Inflammatory macrophage treated with lipopolysaccharide for 4 hours (primary cell): ENCODE measurements at regions not wholly inside any gene's neighbourhood (a gene's known extent, or its start where the extent isn't known, plus 50 kb on each side); places are given as distances from the start of the nearest gene placed in this dataset.
"Not testable (repeated sequence)": the region's sequence is repeated elsewhere in the genome, so short reads cannot be mapped to it uniquely, and the experiment has no call there.

Experiments used
- DNase-seq: peaks from one replicate; pipeline ENCODE4 v3.0.0-alpha.2; 2020

GRCh38 chr21:5066682-5067251, 5454.6 kb upstream of the TPTE start:
- not testable (repeated sequence) for DNase-seq

GRCh38 chr21:5067326-5068048, 5453.9 kb upstream of the TPTE start:
- not testable (repeated sequence) for DNase-seq

DNA sequence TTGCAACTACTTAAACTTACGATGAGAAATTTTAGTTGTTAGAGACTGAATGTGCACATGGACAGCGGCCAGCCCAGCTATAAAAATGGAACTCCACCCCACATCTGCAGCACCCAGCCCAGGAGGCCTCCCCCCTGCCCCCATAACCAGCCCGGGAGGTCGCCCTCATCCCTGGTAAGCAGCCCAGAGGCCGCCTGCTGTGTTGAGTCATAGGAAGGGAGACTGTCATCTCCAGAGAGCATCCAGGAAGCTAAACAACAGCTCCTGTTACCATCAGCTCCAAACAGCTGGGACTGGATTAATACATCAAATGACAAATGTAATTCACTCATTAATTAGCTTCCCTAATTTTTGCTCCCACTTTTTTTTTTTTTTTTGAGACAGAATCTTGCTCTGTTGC, 5452.7 kb upstream of the TPTE start:
- DNase-seq, result not testable (repeated sequence)

DNA sequence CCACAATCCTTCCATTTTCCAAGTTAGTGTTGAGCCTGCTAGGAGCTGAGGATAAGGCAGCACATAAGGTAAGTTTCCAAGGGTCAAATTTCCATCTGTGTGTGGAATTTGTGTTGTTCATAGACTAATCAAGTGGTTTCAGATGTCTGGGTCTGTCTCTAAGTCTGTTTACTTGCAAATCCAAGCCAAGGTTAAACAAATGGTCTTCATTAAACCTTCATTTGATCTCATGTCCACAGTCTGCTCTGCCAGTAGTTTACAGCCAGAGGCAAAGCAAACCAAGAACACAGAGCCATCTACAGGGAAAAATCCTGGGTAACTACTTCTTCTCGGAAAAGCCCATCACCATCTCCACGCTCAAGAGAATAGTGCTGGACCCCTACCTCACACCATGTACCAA, 5450.2 kb upstream of the TPTE start:
- not testable (repeated sequence) for DNase-seq

DNA sequence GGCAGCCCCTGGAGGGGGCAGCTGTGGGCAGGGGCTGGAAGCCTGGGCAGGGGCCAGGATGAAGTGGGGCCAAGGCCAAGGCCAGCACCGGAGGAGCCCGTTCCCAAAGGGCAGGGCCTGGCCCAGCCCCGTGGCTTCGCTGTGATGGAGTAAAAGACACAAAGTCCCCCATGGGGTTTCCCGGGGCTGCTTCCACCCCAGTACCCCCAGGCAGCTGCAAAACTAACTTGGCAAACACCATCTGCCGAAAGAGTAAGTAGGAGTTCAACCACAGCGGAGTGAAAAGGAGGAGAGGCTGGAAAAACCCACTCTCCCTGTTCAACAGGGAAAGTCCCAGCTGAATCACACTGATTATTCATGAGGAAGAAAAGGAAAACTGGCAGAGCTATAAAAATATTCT, 5444.5 kb upstream of the TPTE start:
- not testable (repeated sequence) for DNase-seq

DNA sequence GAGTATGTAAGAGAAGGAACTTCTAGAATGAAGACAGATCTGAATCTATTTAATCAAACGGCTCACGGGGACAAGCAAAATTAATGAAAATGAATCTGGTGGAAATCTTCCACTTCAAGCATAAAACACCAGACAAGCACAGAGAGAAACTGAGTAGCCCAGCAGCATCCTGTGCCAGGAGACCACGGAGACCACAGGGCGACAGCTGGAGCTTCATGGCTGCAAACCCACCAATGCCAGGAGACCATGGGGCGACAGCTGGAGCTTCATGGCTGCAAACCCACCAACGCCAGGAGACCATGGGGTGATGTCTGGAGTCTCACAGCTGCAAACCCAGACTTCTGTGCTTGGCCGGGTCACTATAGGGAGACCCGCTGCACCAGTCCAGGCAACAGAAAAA, 5442.0 kb upstream of the TPTE start:
- not testable (repeated sequence) for DNase-seq

GRCh38 chr21:5080015-5080414, 5441.4 kb upstream of the TPTE start:
- DNase-seq, result not testable (repeated sequence)

- not testable (repeated sequence) for DNase-seq
These were observed 5437.1 kb upstream of the TPTE start for GRCh38 chr21:5084246-5084645.

DNA sequence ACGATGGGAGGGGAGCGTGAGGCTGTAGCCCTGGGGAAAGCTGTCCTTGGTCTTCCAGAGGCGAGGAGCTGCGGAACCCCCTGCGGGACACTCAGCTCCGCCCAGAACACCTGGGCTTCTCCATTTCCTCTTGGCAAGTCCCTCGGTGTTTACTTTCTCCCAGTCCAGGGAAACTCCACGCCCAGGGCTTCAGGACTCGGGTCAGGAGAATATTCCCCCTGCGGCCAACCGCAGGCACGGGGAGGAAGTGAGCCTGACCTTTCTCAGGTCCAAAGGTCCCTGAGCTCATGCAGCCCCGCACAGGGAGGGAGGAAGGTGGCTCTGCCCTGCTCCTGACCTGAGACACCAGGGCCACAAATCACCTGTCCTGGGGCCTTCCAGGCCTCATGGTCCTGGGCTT, 5435.9 kb upstream of the TPTE start:
- not testable (repeated sequence) for DNase-seq

DNA sequence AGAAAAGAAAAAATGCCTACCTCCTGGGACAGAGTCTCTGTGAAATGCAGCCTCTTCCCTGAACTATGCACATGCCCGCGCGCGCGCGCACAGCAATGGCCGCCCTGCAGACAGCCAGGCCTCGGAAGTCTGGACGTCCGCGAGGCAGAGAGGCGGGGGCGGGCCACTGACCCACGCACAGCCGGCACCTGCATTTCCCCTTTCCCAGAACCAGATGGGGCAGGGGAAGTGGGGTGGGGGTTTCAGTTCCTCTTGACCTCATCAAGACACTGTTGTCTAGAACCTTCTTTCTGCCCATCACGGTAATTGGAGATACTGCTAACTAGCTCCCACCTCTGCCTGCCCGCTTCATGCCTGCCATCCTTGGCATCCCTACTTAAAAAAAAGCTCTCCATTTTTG, 5435.0 kb upstream of the TPTE start:
- DNase-seq, result peak; percentile 47

DNA sequence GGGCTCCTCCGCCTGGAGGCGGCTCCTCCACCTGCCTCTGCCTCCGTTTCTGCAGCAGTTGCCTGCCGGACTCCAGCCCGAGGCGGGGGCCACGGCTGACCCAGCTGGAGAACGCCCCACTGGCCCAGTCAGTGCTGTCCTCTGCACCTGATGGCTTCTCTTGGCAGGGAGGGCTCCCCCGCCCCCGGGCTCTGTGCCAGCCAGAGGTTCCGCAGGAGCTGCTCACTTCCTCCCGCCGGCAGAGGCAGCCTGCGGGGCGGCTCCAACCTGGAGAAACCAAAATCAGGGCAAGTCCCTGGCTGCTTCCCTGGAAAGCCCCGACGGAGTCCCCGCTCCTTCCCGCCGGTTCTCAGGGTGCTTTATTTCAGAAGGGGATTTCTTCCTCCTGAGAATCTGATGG, 5432.6 kb upstream of the TPTE start:
- DNase-seq, result not testable (repeated sequence)

GRCh38 chr21:5089399-5090089, 5431.8 kb upstream of the TPTE start:
- not testable (repeated sequence) for DNase-seq

DNA sequence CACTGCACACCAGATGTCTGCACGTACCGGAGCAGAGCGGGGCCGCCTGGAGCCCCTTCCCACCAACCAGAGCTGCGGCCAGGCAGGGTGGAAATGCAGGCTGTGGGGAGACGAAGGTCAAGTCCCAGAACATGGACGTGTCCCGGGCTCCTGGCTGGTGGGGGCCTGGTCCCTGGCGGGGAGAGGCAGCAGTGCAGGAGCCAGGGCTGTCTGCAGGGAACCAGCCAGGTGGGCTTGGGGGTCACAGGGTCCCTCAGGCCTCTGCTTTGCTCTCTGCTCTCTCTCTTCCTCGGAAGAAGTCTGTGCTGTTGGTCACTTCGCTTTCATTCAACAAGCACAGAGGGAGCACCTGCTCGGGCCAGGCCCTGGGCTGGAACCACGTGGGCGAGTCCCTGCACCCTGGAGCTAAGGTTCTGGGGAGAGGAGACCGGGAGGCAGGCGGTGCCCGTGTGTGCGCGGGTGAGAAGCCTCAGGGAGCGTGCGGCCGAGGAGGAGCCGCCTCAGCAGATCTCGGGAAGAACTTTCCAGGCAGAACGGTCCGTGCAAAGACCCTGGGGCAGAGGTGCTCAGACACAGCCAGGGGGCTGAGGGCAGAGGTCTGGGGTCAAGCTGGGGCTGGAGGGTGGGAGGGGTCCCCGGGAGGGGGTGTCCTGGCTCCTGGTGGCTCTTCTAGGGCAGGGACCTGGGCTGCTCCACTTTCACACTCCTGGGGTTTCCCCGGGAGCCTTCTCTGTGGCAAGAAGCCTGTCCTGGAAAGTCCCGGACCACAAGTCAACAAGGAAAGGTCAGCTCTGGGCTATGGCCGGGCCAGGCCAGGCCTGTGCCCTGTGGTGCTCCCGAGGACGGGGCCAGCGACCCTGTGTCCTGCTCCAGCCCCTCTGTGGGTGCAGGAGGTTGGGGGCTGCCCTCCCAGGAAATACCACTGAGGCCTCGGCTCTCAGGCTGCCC, 5431.0 kb upstream of the TPTE start:
- DNase-seq, result peak; percentile 0

- not testable (repeated sequence) for DNase-seq
These were observed 5430.1 kb upstream of the TPTE start for GRCh38 chr21:5091274-5091673.

- DNase-seq, result not testable (repeated sequence)
These were observed 5425.8 kb upstream of the TPTE start for GRCh38 chr21:5095628-5096027.

- not testable (repeated sequence) for DNase-seq
These were observed 5423.2 kb upstream of the TPTE start for GRCh38 chr21:5098010-5098743.

DNA sequence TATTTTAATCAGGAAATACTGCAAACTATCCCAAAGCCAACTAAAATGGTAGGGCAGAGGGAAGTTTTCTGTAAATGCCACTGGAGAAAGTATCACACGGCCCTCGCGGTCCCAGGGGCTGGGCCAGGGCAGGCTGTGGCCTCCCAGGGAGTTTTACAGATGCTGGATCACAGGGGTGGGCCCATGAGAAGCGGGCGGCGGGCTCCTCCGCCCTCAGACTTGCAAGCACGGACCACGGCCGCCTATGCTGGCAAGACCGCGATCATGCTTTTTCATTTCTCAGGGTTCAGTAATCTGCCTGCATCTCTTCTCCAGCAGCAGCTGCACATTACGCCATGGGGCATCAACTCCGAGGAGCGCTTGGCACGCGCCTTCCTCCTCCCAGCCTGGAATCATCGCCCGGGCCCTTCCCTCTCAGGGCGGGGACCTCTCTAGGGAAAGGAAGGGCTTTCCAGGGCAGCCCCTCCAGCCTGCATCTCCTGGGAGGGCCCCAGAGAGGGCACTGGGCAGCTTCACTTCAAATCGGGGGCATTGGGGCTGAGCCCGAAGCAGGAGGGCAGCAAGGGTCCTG, 5420.7 kb upstream of the TPTE start:
- DNase-seq, result not testable (repeated sequence)

GRCh38 chr21:5101749-5102148, 5419.6 kb upstream of the TPTE start:
- peak; percentile 85 for DNase-seq

DNA sequence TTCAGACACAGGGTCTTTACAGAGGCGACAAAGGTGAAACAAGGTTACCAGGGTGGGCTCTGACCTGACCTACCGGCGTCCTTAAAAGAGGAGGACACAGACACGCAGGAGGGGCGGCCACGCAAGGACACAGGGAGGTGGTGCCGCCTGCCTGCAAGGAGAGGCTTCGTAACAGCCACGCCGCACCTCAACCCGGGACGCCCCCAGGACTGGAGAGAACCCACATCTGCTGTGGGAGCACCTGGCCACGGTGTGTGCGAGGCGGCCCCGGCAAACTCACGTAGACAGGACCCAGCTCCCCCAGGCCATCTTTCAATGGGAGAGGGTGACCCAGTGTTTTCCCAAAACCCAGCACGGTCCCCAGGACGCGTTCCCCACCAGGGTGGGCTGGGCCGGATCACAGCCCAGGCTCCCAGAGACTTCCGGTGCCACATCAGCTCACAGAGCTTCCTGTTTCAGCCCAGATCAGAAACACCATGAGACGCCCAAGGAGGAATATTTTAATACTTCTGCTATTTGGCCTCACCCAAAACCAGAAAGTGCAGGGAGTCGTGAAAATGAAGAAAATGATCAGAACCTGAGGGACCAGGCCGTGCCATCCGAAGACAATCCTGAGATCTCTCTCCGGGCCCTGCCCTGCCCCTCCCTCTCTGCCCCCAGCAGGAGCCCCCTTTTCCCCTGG, 5417.4 kb upstream of the TPTE start:
- not testable (repeated sequence) for DNase-seq

DNA sequence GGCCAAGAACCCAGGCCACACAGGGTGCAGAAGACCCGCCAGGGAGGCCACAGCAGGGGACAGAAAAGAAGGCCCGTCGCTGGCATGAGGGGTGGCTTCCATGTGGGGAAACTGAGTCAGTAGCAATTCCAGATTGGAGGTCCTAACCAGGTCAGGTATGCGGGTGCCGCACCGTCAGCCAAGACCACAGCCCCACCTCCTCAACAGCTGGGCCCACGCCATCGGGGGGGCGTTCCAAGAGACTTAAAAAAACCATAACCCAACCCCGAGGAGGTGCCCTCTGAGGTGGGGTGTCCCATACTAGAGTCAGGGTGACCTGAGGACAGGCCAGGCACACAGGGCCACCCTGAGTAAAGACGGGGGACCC, 5416.8 kb upstream of the TPTE start:
- DNase-seq, result not testable (repeated sequence)
